Fibroblast of skin of left quadriceps (primary cell): ENCODE measurements at regions not wholly inside any gene's neighbourhood (a gene's known extent, or its start where the extent isn't known, plus 50 kb on each side); places are given as distances from the start of the nearest gene placed in this dataset.

Experiments used
- DNase-seq, 2 experiments: peaks; one replicate each; pipeline ENCODE4 v3.0.0-alpha.2; 2013; ENCODE audit warnings: low read depth in 2 of 2

GRCh38 chr12:123077298-123078119 lies 73.4 kb downstream of the PITPNM2 start:
- DNase-seq, result no peak

- no peak for DNase-seq
Measured at GRCh38 chr12:123076604-123077297, 74.1 kb downstream of the PITPNM2 start.

GRCh38 chr12:123075646-123076171 lies 75.2 kb downstream of the PITPNM2 start:
- DNase-seq, result no peak

GRCh38 chr12:123075087-123075645 lies 75.7 kb downstream of the PITPNM2 start:
- DNase-seq, result no peak

- no peak for DNase-seq
Measured at GRCh38 chr12:123073962-123074801, 76.7 kb downstream of the PITPNM2 start.

GRCh38 chr12:123073292-123073691 lies 77.6 kb downstream of the PITPNM2 start:
- no peak for DNase-seq

- DNase-seq, result no peak
Measured at GRCh38 chr12:123071857-123072256, 79.0 kb downstream of the PITPNM2 start.

GRCh38 chr12:123071099-123071800 lies 79.6 kb downstream of the PITPNM2 start:
- DNase-seq, result no peak

- no peak for DNase-seq
Measured at GRCh38 chr12:123070267-123071081, 80.4 kb downstream of the PITPNM2 start.

- DNase-seq, result no peak
Measured at GRCh38 chr12:123069436-123070266, 81.2 kb downstream of the PITPNM2 start.

- no peak for DNase-seq
Measured at GRCh38 chr12:123067654-123068053, 83.2 kb downstream of the PITPNM2 start.

- no peak for DNase-seq
Measured at GRCh38 chr12:123066384-123066710, 84.5 kb downstream of the PITPNM2 start.

- DNase-seq, result no peak
Measured at GRCh38 chr12:123065676-123066383, 85.1 kb downstream of the PITPNM2 start.

GRCh38 chr12:123064885-123065619 lies 84.6 kb downstream of the ARL6IP4 start:
- no peak for DNase-seq

GRCh38 chr12:123064366-123064765 lies 83.9 kb downstream of the ARL6IP4 start:
- DNase-seq, result no peak

GRCh38 chr12:123063535-123063934 lies 83.1 kb downstream of the ARL6IP4 start:
- no peak for DNase-seq

GRCh38 chr12:123062681-123063486 lies 82.4 kb downstream of the ARL6IP4 start:
- peak in 1 of 2 experiments; percentile 18 for DNase-seq
